RWPE1 (cell line): ENCODE measurements at regions not wholly inside any gene's neighbourhood (a gene's known extent, or its start where the extent isn't known, plus 50 kb on each side); places are given as distances from the start of the nearest gene placed in this dataset.
"Not testable (repeated sequence)": the region's sequence is repeated elsewhere in the genome, so short reads cannot be mapped to it uniquely, and the experiment has no call there.

Experiments used
- CTCF ChIA-PET: fragments of 350-600 bp; sonication (Branson Sonifier 250); formaldehyde crosslinking; extraction: SDS; loops from one replicate; lab custom pipeline; 2021; lab: Yijun Ruan, JAX
- POLR2A ChIA-PET: fragments of 400-600 bp; formaldehyde crosslinking; extraction: SDS; loops from one replicate; lab custom pipeline; 2020; ENCODE audit warnings: antibody characterized with exemption; ENCODE audit not compliant: low non-redundant PET; lab: Yijun Ruan, JAX
- DNase-seq: peaks from one replicate; pipeline ENCODE4 v3.0.0; 2012; ENCODE audit warnings: low spot score
- H3K27ac ChIP-seq: fragments of 450-650 bp; 2 replicates; pipeline ENCODE4 v1.5.1; 2017
- TF ChIP-seq, protein P1 (sequence below): fragments of 450-650 bp; conservative IDR thresholded peaks from 2 replicates; pipeline ENCODE4 v1.5.1; 2017; ENCODE audit warnings: low read depth, mild to moderate bottlenecking

DNA sequence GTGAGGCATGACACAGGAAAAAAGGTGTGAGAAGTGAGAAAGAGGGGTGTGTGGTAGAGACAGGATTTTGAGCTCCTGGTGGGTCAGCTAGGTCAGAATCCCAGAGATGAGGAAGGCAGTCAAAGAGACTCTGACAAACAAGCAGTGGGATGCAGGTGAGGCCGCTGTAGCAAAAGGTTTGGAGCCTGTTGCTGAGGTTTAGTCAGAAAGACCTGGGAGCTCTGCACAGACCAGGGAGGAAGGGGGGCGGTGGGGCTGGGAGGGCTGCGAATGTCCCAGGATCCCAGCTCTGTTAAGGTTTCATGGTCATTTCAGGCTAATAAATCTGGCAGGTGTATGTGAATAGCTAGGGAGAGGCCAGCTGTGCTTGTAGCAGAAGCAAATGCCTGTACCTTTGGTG is 373.9 kb upstream of the SYNCRIP start:
- no peak for DNase-seq
- ChIA-PET CTCF (no interaction called here), POLR2A (no interaction called here)
- H3K27ac ChIP-seq = no peak overlapping the region
- TF ChIP-seq, protein P1, sequence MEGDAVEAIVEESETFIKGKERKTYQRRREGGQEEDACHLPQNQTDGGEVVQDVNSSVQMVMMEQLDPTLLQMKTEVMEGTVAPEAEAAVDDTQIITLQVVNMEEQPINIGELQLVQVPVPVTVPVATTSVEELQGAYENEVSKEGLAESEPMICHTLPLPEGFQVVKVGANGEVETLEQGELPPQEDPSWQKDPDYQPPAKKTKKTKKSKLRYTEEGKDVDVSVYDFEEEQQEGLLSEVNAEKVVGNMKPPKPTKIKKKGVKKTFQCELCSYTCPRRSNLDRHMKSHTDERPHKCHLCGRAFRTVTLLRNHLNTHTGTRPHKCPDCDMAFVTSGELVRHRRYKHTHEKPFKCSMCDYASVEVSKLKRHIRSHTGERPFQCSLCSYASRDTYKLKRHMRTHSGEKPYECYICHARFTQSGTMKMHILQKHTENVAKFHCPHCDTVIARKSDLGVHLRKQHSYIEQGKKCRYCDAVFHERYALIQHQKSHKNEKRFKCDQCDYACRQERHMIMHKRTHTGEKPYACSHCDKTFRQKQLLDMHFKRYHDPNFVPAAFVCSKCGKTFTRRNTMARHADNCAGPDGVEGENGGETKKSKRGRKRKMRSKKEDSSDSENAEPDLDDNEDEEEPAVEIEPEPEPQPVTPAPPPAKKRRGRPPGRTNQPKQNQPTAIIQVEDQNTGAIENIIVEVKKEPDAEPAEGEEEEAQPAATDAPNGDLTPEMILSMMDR = no peak

DNA sequence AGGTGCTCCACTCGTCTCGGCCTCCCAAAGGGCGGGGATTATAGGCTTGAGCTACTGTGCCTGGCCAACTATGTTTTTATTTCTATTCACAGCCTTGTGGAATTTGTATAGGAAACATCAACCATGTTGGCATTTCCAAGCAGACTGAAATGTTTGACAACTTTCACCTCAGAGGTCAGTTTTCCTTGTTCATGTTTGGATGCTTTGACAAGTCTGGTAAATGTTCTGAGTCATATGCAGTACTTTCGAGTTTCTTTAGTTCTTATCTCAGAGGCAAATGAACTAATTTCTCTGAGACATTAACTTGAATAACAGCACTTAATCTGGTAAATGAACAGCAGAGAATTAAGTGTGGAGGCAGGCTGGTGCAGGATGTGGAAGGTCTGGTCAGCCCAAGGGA is 373.4 kb upstream of the SYNCRIP start:
- no peak for DNase-seq
- H3K27ac ChIP-seq = no peak overlapping the region
- ChIA-PET POLR2A (no interaction called here), CTCF (interaction anchor here (0.6 kb wide), 1 partner anchor 1747 kb away, joined by 4 read pairs; no protein-coding TSS in a partner anchor)
- TF ChIP-seq, protein P1 = no peak

DNA sequence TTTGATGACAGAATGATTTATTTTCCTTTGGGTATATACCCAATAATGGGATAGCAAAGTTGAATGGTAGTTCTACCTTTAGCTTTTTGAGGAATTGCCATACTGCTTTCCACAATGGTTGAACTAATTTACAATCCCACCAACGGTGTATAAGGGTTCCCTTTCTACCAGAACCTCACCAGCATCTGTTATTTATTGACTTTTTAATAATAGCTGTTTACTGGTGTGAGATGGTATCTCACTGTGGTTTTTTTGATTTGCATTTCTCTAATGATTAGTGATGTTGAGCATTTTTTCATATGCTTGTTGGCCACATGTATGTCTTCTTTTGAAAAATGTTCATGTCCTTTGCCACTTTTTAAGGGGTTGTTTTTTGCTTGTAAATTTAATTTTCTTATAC is 370.3 kb upstream of the SYNCRIP start:
- H3K27ac ChIP-seq, CTCF ChIA-PET, POLR2A ChIA-PET, DNase-seq: not testable (repeated sequence)

DNA sequence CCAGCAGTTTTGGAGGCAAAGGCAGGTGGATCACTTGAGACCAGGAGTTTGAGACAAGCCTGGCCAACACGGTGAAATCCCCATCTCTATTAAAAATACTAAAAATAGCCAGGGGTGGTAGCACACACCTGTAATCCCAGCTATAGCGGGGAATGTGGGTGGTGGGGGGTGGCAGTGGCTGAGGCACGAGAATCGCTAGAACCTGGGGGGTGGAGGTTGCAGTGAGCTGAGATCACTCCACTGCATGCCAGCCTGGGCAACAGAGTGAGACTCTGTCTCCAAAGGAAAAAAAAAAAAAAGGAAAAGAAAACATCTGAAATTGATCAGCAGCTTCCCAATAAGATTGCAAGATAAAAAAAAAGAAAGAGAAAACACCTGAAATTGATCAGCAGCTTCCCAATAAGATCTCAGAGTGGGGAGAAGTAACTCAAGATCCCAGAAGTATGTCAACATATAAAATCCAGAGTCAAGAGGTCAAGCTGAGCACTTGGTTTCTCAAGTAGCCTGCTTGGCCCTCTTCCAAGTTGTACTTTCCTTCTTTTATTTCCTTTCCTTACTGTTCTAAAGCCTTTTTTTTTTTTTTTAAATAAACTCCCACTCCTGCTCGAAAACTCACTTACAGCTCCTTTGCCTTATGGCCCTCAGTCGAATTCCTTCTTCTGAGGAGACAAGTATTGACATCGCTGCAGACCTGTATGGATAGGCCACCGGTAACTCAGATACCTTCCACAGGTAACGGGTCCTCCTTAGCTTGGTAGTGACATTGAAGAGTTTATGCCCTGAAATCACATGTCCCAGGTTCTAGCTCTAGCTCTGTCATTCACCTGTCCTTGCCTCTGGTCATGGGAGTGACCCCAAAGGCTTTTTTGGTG is 368.5 kb upstream of the SYNCRIP start:
- H3K27ac ChIP-seq = no peak overlapping the region
- CTCF ChIA-PET = no interaction called here
- POLR2A ChIA-PET = no interaction called here
- TF ChIP-seq, protein P1 = no peak
- DNase-seq = no peak

DNA sequence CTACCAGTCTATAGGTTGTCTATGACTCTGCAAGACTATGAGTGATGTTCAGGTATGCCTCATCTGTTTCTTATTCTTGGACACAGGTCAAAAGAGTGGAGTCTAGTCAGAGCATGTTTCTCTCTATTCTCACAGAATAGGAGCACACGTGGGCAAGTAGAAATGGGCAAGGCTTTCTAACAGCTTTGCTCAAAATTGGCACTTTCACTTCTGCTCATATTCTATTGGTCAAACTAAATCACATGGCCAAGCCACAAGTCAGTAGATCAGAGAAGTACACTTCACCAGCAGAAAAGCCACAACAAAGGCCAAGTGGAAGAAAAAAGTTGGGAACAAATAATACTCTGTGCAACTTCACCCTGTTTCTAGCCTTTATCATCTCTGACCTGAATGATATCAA is 354.5 kb upstream of the SYNCRIP start:
- no peak for DNase-seq
- POLR2A ChIA-PET = no interaction called here
- TF ChIP-seq, protein P1 = no peak
- CTCF ChIA-PET = no interaction called here
- no peak overlapping the region for H3K27ac ChIP-seq

DNA sequence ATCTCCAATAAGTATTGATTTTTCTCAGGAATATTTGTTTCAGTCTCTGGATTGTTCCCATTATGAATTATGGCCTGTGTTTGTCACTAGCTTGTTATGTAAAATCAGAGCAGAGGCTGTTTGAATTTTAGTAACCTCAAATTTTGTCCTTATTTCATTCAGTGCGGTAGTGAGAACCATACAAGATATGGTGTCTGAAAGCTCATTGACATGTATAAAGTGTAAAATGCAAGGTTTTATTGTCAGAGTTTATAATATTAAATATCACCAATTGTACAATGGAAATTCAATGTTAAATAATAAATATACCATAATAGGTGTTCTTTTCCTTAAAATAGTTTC is 353.3 kb upstream of the SYNCRIP start:
- TF ChIP-seq, protein P1 = no peak
- ChIA-PET CTCF (interaction anchor here (0.7 kb wide), 1 partner anchor 22 kb away, joined by 3 read pairs; no protein-coding TSS in a partner anchor), POLR2A (no interaction called here)
- no peak for DNase-seq
- no peak overlapping the region for H3K27ac ChIP-seq
